H1 (cell line): ENCODE measurements at regions not wholly inside any gene's neighbourhood (a gene's known extent, or its start where the extent isn't known, plus 50 kb on each side); places are given as distances from the start of the nearest gene placed in this dataset.
"Not testable (repeated sequence)": the region's sequence is repeated elsewhere in the genome, so short reads cannot be mapped to it uniquely, and the experiment has no call there.

Experiments
- CTCF ChIA-PET: fragments of 300-600 bp; sonication (Branson Sonifier 250); formaldehyde crosslinking; loops from one replicate; lab custom pipeline; 2021; ENCODE audit not compliant: partially characterized antibody; lab: Charles Lee
- POLR2A ChIA-PET: fragments of 300-600 bp; sonication (Branson Sonifier 250); formaldehyde crosslinking; loops from one replicate; lab custom pipeline; 2021; ENCODE audit warnings: inconsistent platforms; ENCODE audit not compliant: partially characterized antibody; lab: Charles Lee
- DNase-seq, 2 experiments: peaks; one replicate each; pipeline versions ENCODE4 v3.0.0 to v3.0.0-alpha.2; 2010 to 2022; ENCODE audit warnings: low spot score in 2 of 2, low read depth in 1 of 2, mixed read lengths in 1 of 2
- FAIRE-seq: peaks from 2 replicates; lab custom pipeline; 2011; peaks lifted over from hg19 to GRCh38; lab: Jason Lieb, UNC
- H2AFZ ChIP-seq: 2 replicates; pipeline ENCODE4 v1.8.1; 2012; ENCODE audit warnings: low read length, inconsistent platforms
- H2AK5ac ChIP-seq: 2 replicates; pipeline ENCODE4 v1.6.1; 2013; ENCODE audit warnings: low read depth, low read length
- H2BK120ac ChIP-seq: replicated peaks from 2 replicates; pipeline ENCODE3; 2013; ENCODE audit warnings: low read depth, low read length, inconsistent platforms
- H2BK12ac ChIP-seq: 2 replicates; pipeline ENCODE4 v1.6.1; 2013; ENCODE audit warnings: low read depth, low read length
- H2BK15ac ChIP-seq: 2 replicates; pipeline ENCODE4 v1.6.1; 2013; ENCODE audit warnings: low read length
- H2BK20ac ChIP-seq: 2 replicates; pipeline ENCODE4 v1.6.1; 2013; ENCODE audit warnings: low read length
- H2BK5ac ChIP-seq: 2 replicates; pipeline ENCODE4 v1.6.1; 2013; ENCODE audit warnings: low read depth, low read length
- H3K14ac ChIP-seq: 2 replicates; pipeline ENCODE4 v1.6.1; 2013; ENCODE audit warnings: inconsistent platforms; ENCODE audit not compliant: insufficient read length
- H3K18ac ChIP-seq: 2 replicates; pipeline ENCODE4 v1.6.1; 2013; ENCODE audit warnings: low read length; ENCODE audit errors: extremely low read depth
- H3K23ac ChIP-seq: 2 replicates; pipeline ENCODE4 v1.6.1; 2013; ENCODE audit warnings: inconsistent platforms; ENCODE audit not compliant: insufficient read length
- H3K23me2 ChIP-seq: 2 replicates; pipeline ENCODE4 v1.6.1; 2013; ENCODE audit warnings: low read depth, low read length
- H3K27ac ChIP-seq: 2 replicates; pipeline ENCODE4 v1.6.1; 2011; ENCODE audit warnings: low read depth, low read length, inconsistent platforms
- H3K27me3 ChIP-seq, 4 experiments: replicated peaks in 1 of 4; 1 replicate in 1 of 4; 2 replicates in 3 of 4; pipeline versions ENCODE4 v1.6.1 to v1.8.1; 2011 to 2013; ENCODE audit warnings: low read length in 3 of 4, mild to moderate bottlenecking in 3 of 4, inconsistent platforms in 2 of 4, mixed read lengths in 2 of 4, moderate library complexity in 1 of 4; ENCODE audit not compliant: control insufficient read depth in 3 of 4, insufficient read depth in 3 of 4; ENCODE audit errors: extremely low read depth in 1 of 4
- H3K36me3 ChIP-seq, 4 experiments: 2 replicates each; pipeline versions ENCODE4 v1.6.1 to v1.8.1; 2011 to 2013; ENCODE audit warnings: mild to moderate bottlenecking in 4 of 4, low read length in 3 of 4, moderate library complexity in 2 of 4, control low read depth in 1 of 4, inconsistent platforms in 1 of 4; ENCODE audit not compliant: insufficient read depth in 4 of 4, control insufficient read depth in 2 of 4
- H3K4ac ChIP-seq: replicated peaks from 2 replicates; pipeline ENCODE3; 2013; ENCODE audit warnings: low read length, low read depth, mixed read lengths, inconsistent platforms; ENCODE audit not compliant: insufficient read length
- H3K4me1 ChIP-seq, 4 experiments: replicated peaks in 1 of 4; 1 replicate in 1 of 4; 2 replicates in 3 of 4; pipeline versions ENCODE4 v1.6.1 to v1.8.1; 2011 to 2013; ENCODE audit warnings: low read length in 3 of 4, inconsistent platforms in 2 of 4, mixed read lengths in 1 of 4; ENCODE audit not compliant: insufficient read depth in 4 of 4, control insufficient read depth in 3 of 4
- H3K4me2 ChIP-seq, 2 experiments: 2 replicates each; pipeline versions ENCODE4 v1.6.1 to v1.8.1; 2011 to 2013; ENCODE audit warnings: low read depth in 2 of 2, low read length in 2 of 2, control low read depth in 1 of 2, inconsistent platforms in 1 of 2, mild to moderate bottlenecking in 1 of 2; ENCODE audit not compliant: insufficient read depth in 1 of 2
- H3K4me3 ChIP-seq, 4 experiments: fragments of 200-600, 300-600 bp in 1 of 4; sonication (generic), shearing (Covaris generic), sonication (Bioruptor Twin) in 1 of 4; 2 replicates each; pipeline versions ENCODE4 v1.5.1 to v1.8.1; 2011 to 2016; ENCODE audit warnings: low read length in 4 of 4, low read depth in 3 of 4, control low read depth in 2 of 4, inconsistent platforms in 2 of 4, mild to moderate bottlenecking in 2 of 4, mixed read lengths in 1 of 4, moderate library complexity in 1 of 4; ENCODE audit not compliant: insufficient read depth in 2 of 4; ENCODE audit errors: extremely low read depth in 1 of 4
- H3K56ac ChIP-seq: replicated peaks from 2 replicates; pipeline ENCODE3; 2013; ENCODE audit warnings: low read depth, mild to moderate bottlenecking, mixed read lengths, low read length, inconsistent platforms; ENCODE audit not compliant: insufficient read length
- H3K79me1 ChIP-seq: 2 replicates; pipeline ENCODE4 v1.6.1; 2013; ENCODE audit warnings: low read depth, low read length, control low read depth
- H3K79me2 ChIP-seq, 2 experiments: 2 replicates each; pipeline versions ENCODE4 v1.6.1 to v1.8.1; 2012 to 2013; ENCODE audit warnings: low read length in 2 of 2, mild to moderate bottlenecking in 2 of 2, inconsistent platforms in 1 of 2; ENCODE audit not compliant: insufficient read depth in 2 of 2, control insufficient read depth in 1 of 2
- H3K9ac ChIP-seq, 4 experiments: replicated peaks in 1 of 4; 1 replicate in 1 of 4; 2 replicates in 3 of 4; pipeline versions ENCODE4 v1.6.1 to v1.8.1; 2011 to 2013; ENCODE audit warnings: low read depth in 3 of 4, low read length in 3 of 4, control low read depth in 2 of 4, mild to moderate bottlenecking in 2 of 4, moderate library complexity in 2 of 4, inconsistent platforms in 1 of 4; ENCODE audit errors: extremely low read depth in 1 of 4
- H3K9me3 ChIP-seq, 2 experiments: 2 replicates each; pipeline versions ENCODE4 v1.6.1 to v1.8.1; 2012 to 2013; ENCODE audit warnings: mild to moderate bottlenecking in 2 of 2, moderate library complexity in 2 of 2, control low read depth in 1 of 2, inconsistent platforms in 1 of 2, low read depth in 1 of 2, low read length in 1 of 2, mixed read lengths in 1 of 2; ENCODE audit not compliant: insufficient read depth in 2 of 2
- H4K20me1 ChIP-seq, 2 experiments: replicated peaks in 1 of 2; 2 replicates each; pipeline versions ENCODE3 to v1.8.1; 2011 to 2013; ENCODE audit warnings: inconsistent platforms in 2 of 2, low read length in 2 of 2, mild to moderate bottlenecking in 1 of 2; ENCODE audit not compliant: insufficient read depth in 2 of 2, control insufficient read depth in 1 of 2
- H4K5ac ChIP-seq: 2 replicates; pipeline ENCODE4 v1.6.1; 2013; ENCODE audit warnings: low read length, low read depth, mixed read lengths, inconsistent platforms; ENCODE audit not compliant: insufficient read length
- H4K8ac ChIP-seq: 2 replicates; pipeline ENCODE4 v1.8.0; 2013; ENCODE audit warnings: mild to moderate bottlenecking, moderate library complexity, low read length, inconsistent platforms; ENCODE audit not compliant: insufficient read depth; ENCODE audit errors: extremely low read depth
- H4K91ac ChIP-seq: replicated peaks from 2 replicates; pipeline ENCODE3; 2013; ENCODE audit warnings: low read length, mixed read lengths, inconsistent platforms; ENCODE audit not compliant: insufficient read length
- WGBS, 2 experiments: shearing (Covaris generic) in 1 of 2; methylation state at CpG; one replicate each; pipeline versions ENCODE4 v1.1.6 to v1.1.7; 2013 to 2015; ENCODE audit warnings: low lambda C conversion rate in 2 of 2, mixed read lengths in 2 of 2, inconsistent platforms in 1 of 2, low coverage in 1 of 2, missing lambda C conversion rate in 1 of 2; ENCODE audit not compliant: insufficient replicate concordance in 2 of 2, insufficient coverage in 1 of 2, insufficient read length in 1 of 2; ENCODE audit errors: extremely low coverage in 1 of 2, missing lambda C conversion rate in 1 of 2; 5-methylcytosine and 5-hydroxymethylcytosine counted together

GRCh38 chr17:64721556-64721955, 59.4 kb upstream of the SMURF2 start:
- H3K56ac ChIP-seq, FAIRE-seq, H3K27ac ChIP-seq, H3K9ac ChIP-seq, H4K8ac ChIP-seq, H4K5ac ChIP-seq, H4K20me1 ChIP-seq, H3K4ac ChIP-seq, H3K4me3 ChIP-seq, H4K91ac ChIP-seq, H2BK12ac ChIP-seq, H3K79me2 ChIP-seq, H2BK5ac ChIP-seq, H3K4me1 ChIP-seq, H3K23ac ChIP-seq, H2BK20ac ChIP-seq, H3K18ac ChIP-seq, DNase-seq, H2AFZ ChIP-seq, CTCF ChIA-PET, H2BK15ac ChIP-seq, H3K27me3 ChIP-seq, H3K14ac ChIP-seq, H3K9me3 ChIP-seq, H3K36me3 ChIP-seq, H2BK120ac ChIP-seq, H3K79me1 ChIP-seq, H2AK5ac ChIP-seq, H3K4me2 ChIP-seq, H3K23me2 ChIP-seq: not testable (repeated sequence)
- POLR2A ChIA-PET, result interaction anchor here (0.6 kb wide), 1 partner anchor 898 kb away, joined by 4 read pairs; no protein-coding TSS in a partner anchor
- 88% methylated on average over 1 of the region's 1 CpG; no CpG with 5 or more reads in 1 of the 2 experiments for WGBS, 2 experiments

- H4K20me1 ChIP-seq, H4K91ac ChIP-seq, H3K36me3 ChIP-seq, H3K27ac ChIP-seq, H3K4me2 ChIP-seq, H3K79me1 ChIP-seq, H3K23me2 ChIP-seq, H3K14ac ChIP-seq, H2BK20ac ChIP-seq, H3K18ac ChIP-seq, H2BK5ac ChIP-seq, H3K4me3 ChIP-seq, H3K27me3 ChIP-seq, H3K9me3 ChIP-seq, H4K8ac ChIP-seq, CTCF ChIA-PET, POLR2A ChIA-PET, H2AK5ac ChIP-seq, H3K4ac ChIP-seq, H2BK120ac ChIP-seq, H2BK15ac ChIP-seq, H4K5ac ChIP-seq, H3K56ac ChIP-seq, H3K23ac ChIP-seq, H2AFZ ChIP-seq, H2BK12ac ChIP-seq, DNase-seq, FAIRE-seq, H3K4me1 ChIP-seq, H3K79me2 ChIP-seq, H3K9ac ChIP-seq: not testable (repeated sequence)
- 93% methylated on average over 6 of the region's 6 CpGs; no CpG with 5 or more reads in 1 of the 2 experiments for WGBS, 2 experiments
Measured at GRCh38 chr17:64720253-64720652, 58.1 kb upstream of the SMURF2 start.
